Activated naive CD4-positive, alpha-beta T cell (primary cell): ENCODE measurements at regions not wholly inside any gene's neighbourhood (a gene's known extent, or its start where the extent isn't known, plus 50 kb on each side); places are given as distances from the start of the nearest gene placed in this dataset.

Experiments used
- DNase-seq, 4 experiments: peaks; one replicate each; lab custom pipeline; 2025; lab: John Stamatoyannopoulos, UW

- DNase-seq, result no peak
Observed at GRCh38 chr2:181242262-181242661, 214.9 kb upstream of the ITGA4 start.

- DNase-seq, result no peak
Observed at GRCh38 chr2:181243319-181243718, 213.9 kb upstream of the ITGA4 start.

GRCh38 chr2:181250691-181251090 lies 206.5 kb upstream of the ITGA4 start:
- no peak for DNase-seq

GRCh38 chr2:181252262-181253148 lies 204.7 kb upstream of the ITGA4 start:
- no peak for DNase-seq

GRCh38 chr2:181253438-181253837 lies 203.7 kb upstream of the ITGA4 start:
- no peak for DNase-seq

GRCh38 chr2:181255651-181256050 lies 201.5 kb upstream of the ITGA4 start:
- DNase-seq, result no peak

- no peak for DNase-seq
Observed at GRCh38 chr2:181258720-181259119, 198.5 kb upstream of the ITGA4 start.

GRCh38 chr2:181262782-181263181 lies 194.4 kb upstream of the ITGA4 start:
- DNase-seq, result no peak

GRCh38 chr2:181264001-181264400 lies 193.2 kb upstream of the ITGA4 start:
- no peak for DNase-seq

- DNase-seq, result no peak
Observed at GRCh38 chr2:181264441-181264840, 192.7 kb upstream of the ITGA4 start.

- no peak for DNase-seq
Observed at GRCh38 chr2:181266614-181267013, 190.6 kb upstream of the ITGA4 start.

GRCh38 chr2:181268174-181268867 lies 188.9 kb upstream of the ITGA4 start:
- no peak for DNase-seq

- no peak for DNase-seq
Observed at GRCh38 chr2:181273986-181274385, 183.2 kb upstream of the ITGA4 start.

- DNase-seq, result no peak
Observed at GRCh38 chr2:181275643-181276070, 181.5 kb upstream of the ITGA4 start.

GRCh38 chr2:181281206-181281832 lies 175.9 kb upstream of the ITGA4 start:
- DNase-seq, result no peak

- DNase-seq, result no peak
Observed at GRCh38 chr2:181285116-181285515, 172.1 kb upstream of the ITGA4 start.

- DNase-seq, result no peak
Observed at GRCh38 chr2:181289698-181290097, 167.5 kb upstream of the ITGA4 start.

- no peak for DNase-seq
Observed at GRCh38 chr2:181290182-181290581, 167.0 kb upstream of the ITGA4 start.

- DNase-seq, result no peak
Observed at GRCh38 chr2:181294979-181295378, 162.2 kb upstream of the ITGA4 start.

GRCh38 chr2:181300600-181301291 lies 156.4 kb upstream of the ITGA4 start:
- DNase-seq, result no peak

- DNase-seq, result no peak
Observed at GRCh38 chr2:181304011-181304844, 153.0 kb upstream of the ITGA4 start.
